HepG2 (cell line): ENCODE measurements at regions not wholly inside any gene's neighbourhood (a gene's known extent, or its start where the extent isn't known, plus 50 kb on each side); places are given as distances from the start of the nearest gene placed in this dataset.
A peak's percentile ranks its signal among the peaks of the same experiment; 100 is the strongest.

Experiments used
- ARID2 ChIP-seq: sonication (generic); formaldehyde crosslinking; IDR thresholded peaks from 2 replicates; pipeline ENCODE4 v1.8.1; 2022; ENCODE audit warnings: mild to moderate bottlenecking, missing genetic modification reagents, borderline replicate concordance
- NRL ChIP-seq: sonication (generic); formaldehyde crosslinking; IDR thresholded peaks from 2 replicates; pipeline ENCODE4 v1.5.0; 2020; ENCODE audit warnings: missing genetic modification reagents, mild to moderate bottlenecking, moderate library complexity, borderline replicate concordance
- SKI ChIP-seq: fragments of 450-650 bp; IDR thresholded peaks from one replicate; pipeline ENCODE4 v1.6.1; 2018; ENCODE audit warnings: mild to moderate bottlenecking; ENCODE audit not compliant: partially characterized antibody
- SOX13 ChIP-seq, 3 experiments: fragments of 450-650 bp in 1 of 3; sonication (generic) in 1 of 3; formaldehyde crosslinking in 1 of 3; IDR thresholded peaks in 2 of 3; conservative IDR thresholded peaks in 1 of 3; 2 replicates each; pipeline versions ENCODE4 v1.5.0 to v1.6.1; 2016 to 2020; ENCODE audit warnings: antibody characterized with exemption in 1 of 3, mild to moderate bottlenecking in 1 of 3, missing compliant biosample characterization in 1 of 3, missing genetic modification reagents in 1 of 3, moderate library complexity in 1 of 3
- SUZ12 ChIP-seq: fragments of 150-350 bp; IDR thresholded peaks from 2 replicates; pipeline ENCODE4 v1.6.1; 2014; ENCODE audit warnings: low read depth, low read length
- ZFP36L2 ChIP-seq: sonication (generic); formaldehyde crosslinking; IDR thresholded peaks from 2 replicates; pipeline ENCODE4 v1.4.0; 2020; ENCODE audit warnings: missing genetic modification reagents
- ZIK1 ChIP-seq: sonication (generic); formaldehyde crosslinking; IDR thresholded peaks from 2 replicates; pipeline ENCODE4 v1.5.0; 2020; ENCODE audit warnings: mild to moderate bottlenecking, low read depth, missing genetic modification reagents, borderline replicate concordance
- ZNF12 ChIP-seq: sonication (generic); formaldehyde crosslinking; IDR thresholded peaks from 2 replicates; pipeline ENCODE4 v1.5.0; 2020; ENCODE audit warnings: missing genetic modification reagents
- ZNF607 ChIP-seq: sonication (generic); formaldehyde crosslinking; IDR thresholded peaks from 2 replicates; pipeline ENCODE4 v1.5.1; 2020; ENCODE audit warnings: missing genetic modification reagents, mild to moderate bottlenecking, borderline replicate concordance
- ZNF747 ChIP-seq: sonication (generic); formaldehyde crosslinking; IDR thresholded peaks from 2 replicates; pipeline ENCODE4 v1.8.1; 2023; ENCODE audit warnings: missing genetic modification reagents, mild to moderate bottlenecking, borderline replicate concordance
- ZSCAN31 ChIP-seq: sonication (generic); formaldehyde crosslinking; IDR thresholded peaks from 2 replicates; pipeline ENCODE4 v1.5.0; 2020; ENCODE audit warnings: low read depth, mild to moderate bottlenecking, missing genetic modification reagents
- TF ChIP-seq, protein P1 (sequence below): sonication (generic); formaldehyde crosslinking; IDR thresholded peaks from 2 replicates; pipeline ENCODE4 v1.5.0; 2020; ENCODE audit warnings: missing genetic modification reagents
- TF ChIP-seq, protein P2 (sequence below): sonication (generic); formaldehyde crosslinking; IDR thresholded peaks from 2 replicates; pipeline ENCODE4 v1.4.0; 2020; ENCODE audit warnings: missing genetic modification reagents, mild to moderate bottlenecking, borderline replicate concordance
- TF ChIP-seq, protein P3 (sequence below): sonication (generic); formaldehyde crosslinking; IDR thresholded peaks from 2 replicates; pipeline ENCODE4 v1.5.0; 2020; ENCODE audit warnings: missing genetic modification reagents
- TF ChIP-seq, protein P4 (sequence below): sonication (generic); formaldehyde crosslinking; IDR thresholded peaks from 2 replicates; pipeline ENCODE4 v1.5.1; 2020; ENCODE audit warnings: missing genetic modification reagents, mild to moderate bottlenecking, borderline replicate concordance
- TF ChIP-seq, protein P5 (sequence below): IDR thresholded peaks from 2 replicates; pipeline ENCODE4 v1.4.0; 2020; ENCODE audit warnings: mild to moderate bottlenecking, missing genetic modification reagents
- TF ChIP-seq, protein P6 (sequence below): sonication (generic); formaldehyde crosslinking; IDR thresholded peaks from 2 replicates; pipeline ENCODE4 v1.5.1; 2020; ENCODE audit warnings: missing genetic modification reagents, mild to moderate bottlenecking, borderline replicate concordance

DNA sequence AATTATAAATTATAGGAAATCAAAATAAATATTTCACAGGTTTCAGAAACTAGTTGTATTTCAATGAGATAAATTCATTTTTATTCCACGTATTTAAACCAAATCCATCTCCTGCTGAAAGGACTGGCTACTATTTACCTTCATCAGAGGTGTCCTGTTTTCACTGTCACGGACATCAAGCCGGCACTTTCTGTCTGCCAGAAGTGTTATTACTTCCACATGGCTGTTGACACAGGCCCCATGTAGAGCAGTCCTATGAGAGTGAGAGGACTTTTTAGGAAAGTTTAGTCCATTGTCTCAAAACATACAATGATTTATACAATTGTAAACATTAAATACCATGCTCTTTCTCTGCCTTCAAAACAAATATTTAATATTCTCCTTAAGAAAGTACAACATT, 100.4 kb upstream of the ACBD5 start (continued):
- TF ChIP-seq, protein P1, sequence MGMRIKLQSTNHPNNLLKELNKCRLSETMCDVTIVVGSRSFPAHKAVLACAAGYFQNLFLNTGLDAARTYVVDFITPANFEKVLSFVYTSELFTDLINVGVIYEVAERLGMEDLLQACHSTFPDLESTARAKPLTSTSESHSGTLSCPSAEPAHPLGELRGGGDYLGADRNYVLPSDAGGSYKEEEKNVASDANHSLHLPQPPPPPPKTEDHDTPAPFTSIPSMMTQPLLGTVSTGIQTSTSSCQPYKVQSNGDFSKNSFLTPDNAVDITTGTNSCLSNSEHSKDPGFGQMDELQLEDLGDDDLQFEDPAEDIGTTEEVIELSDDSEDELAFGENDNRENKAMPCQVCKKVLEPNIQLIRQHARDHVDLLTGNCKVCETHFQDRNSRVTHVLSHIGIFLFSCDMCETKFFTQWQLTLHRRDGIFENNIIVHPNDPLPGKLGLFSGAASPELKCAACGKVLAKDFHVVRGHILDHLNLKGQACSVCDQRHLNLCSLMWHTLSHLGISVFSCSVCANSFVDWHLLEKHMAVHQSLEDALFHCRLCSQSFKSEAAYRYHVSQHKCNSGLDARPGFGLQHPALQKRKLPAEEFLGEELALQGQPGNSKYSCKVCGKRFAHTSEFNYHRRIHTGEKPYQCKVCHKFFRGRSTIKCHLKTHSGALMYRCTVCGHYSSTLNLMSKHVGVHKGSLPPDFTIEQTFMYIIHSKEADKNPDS (CRISPR knock-in tag) = no peak
- no peak for TF ChIP-seq ZIK1 (CRISPR knock-in tag)
- no peak for TF ChIP-seq ZNF12 (CRISPR knock-in tag)
- TF ChIP-seq, protein P2, sequence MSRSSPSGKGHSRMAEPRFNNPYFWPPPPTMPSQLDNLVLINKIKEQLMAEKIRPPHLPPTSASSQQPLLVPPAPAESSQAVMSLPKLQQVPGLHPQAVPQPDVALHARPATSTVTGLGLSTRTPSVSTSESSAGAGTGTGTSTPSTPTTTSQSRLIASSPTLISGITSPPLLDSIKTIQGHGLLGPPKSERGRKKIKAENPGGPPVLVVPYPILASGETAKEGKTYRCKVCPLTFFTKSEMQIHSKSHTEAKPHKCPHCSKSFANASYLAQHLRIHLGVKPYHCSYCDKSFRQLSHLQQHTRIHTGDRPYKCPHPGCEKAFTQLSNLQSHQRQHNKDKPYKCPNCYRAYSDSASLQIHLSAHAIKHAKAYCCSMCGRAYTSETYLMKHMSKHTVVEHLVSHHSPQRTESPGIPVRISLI (CRISPR knock-in tag) = no peak
- no peak for TF ChIP-seq ZFP36L2 (CRISPR knock-in tag)
- peak; percentile 41 for TF ChIP-seq SKI
- TF ChIP-seq, protein P3, sequence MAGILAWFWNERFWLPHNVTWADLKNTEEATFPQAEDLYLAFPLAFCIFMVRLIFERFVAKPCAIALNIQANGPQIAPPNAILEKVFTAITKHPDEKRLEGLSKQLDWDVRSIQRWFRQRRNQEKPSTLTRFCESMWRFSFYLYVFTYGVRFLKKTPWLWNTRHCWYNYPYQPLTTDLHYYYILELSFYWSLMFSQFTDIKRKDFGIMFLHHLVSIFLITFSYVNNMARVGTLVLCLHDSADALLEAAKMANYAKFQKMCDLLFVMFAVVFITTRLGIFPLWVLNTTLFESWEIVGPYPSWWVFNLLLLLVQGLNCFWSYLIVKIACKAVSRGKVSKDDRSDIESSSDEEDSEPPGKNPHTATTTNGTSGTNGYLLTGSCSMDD = no peak
- no peak for TF ChIP-seq ZSCAN31 (CRISPR knock-in tag)
- 0 out of 2 replicates have a peak, but pooled peaks have one; percentile 23 for TF ChIP-seq SOX13 (IDR thresholded peaks at IDR 0.05)
- peak in 1 of 2 experiments; percentile 74; a peak in 2 of 4 replicates for TF ChIP-seq SOX13 (CRISPR knock-in tag; conservative IDR thresholded peaks at IDR 0.05 in 1 of 2, IDR thresholded peaks at IDR 0.05 in 1 of 2)
- no peak for TF ChIP-seq NRL (CRISPR knock-in tag)
- TF ChIP-seq, protein P4, sequence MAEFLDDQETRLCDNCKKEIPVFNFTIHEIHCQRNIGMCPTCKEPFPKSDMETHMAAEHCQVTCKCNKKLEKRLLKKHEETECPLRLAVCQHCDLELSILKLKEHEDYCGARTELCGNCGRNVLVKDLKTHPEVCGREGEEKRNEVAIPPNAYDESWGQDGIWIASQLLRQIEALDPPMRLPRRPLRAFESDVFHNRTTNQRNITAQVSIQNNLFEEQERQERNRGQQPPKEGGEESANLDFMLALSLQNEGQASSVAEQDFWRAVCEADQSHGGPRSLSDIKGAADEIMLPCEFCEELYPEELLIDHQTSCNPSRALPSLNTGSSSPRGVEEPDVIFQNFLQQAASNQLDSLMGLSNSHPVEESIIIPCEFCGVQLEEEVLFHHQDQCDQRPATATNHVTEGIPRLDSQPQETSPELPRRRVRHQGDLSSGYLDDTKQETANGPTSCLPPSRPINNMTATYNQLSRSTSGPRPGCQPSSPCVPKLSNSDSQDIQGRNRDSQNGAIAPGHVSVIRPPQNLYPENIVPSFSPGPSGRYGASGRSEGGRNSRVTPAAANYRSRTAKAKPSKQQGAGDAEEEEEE (CRISPR knock-in tag) = no peak
- TF ChIP-seq, protein P5, sequence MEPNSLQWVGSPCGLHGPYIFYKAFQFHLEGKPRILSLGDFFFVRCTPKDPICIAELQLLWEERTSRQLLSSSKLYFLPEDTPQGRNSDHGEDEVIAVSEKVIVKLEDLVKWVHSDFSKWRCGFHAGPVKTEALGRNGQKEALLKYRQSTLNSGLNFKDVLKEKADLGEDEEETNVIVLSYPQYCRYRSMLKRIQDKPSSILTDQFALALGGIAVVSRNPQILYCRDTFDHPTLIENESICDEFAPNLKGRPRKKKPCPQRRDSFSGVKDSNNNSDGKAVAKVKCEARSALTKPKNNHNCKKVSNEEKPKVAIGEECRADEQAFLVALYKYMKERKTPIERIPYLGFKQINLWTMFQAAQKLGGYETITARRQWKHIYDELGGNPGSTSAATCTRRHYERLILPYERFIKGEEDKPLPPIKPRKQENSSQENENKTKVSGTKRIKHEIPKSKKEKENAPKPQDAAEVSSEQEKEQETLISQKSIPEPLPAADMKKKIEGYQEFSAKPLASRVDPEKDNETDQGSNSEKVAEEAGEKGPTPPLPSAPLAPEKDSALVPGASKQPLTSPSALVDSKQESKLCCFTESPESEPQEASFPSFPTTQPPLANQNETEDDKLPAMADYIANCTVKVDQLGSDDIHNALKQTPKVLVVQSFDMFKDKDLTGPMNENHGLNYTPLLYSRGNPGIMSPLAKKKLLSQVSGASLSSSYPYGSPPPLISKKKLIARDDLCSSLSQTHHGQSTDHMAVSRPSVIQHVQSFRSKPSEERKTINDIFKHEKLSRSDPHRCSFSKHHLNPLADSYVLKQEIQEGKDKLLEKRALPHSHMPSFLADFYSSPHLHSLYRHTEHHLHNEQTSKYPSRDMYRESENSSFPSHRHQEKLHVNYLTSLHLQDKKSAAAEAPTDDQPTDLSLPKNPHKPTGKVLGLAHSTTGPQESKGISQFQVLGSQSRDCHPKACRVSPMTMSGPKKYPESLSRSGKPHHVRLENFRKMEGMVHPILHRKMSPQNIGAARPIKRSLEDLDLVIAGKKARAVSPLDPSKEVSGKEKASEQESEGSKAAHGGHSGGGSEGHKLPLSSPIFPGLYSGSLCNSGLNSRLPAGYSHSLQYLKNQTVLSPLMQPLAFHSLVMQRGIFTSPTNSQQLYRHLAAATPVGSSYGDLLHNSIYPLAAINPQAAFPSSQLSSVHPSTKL (CRISPR knock-in tag) = peak; percentile 46
- no peak for TF ChIP-seq ZNF747 (CRISPR knock-in tag)
- TF ChIP-seq, protein P6, sequence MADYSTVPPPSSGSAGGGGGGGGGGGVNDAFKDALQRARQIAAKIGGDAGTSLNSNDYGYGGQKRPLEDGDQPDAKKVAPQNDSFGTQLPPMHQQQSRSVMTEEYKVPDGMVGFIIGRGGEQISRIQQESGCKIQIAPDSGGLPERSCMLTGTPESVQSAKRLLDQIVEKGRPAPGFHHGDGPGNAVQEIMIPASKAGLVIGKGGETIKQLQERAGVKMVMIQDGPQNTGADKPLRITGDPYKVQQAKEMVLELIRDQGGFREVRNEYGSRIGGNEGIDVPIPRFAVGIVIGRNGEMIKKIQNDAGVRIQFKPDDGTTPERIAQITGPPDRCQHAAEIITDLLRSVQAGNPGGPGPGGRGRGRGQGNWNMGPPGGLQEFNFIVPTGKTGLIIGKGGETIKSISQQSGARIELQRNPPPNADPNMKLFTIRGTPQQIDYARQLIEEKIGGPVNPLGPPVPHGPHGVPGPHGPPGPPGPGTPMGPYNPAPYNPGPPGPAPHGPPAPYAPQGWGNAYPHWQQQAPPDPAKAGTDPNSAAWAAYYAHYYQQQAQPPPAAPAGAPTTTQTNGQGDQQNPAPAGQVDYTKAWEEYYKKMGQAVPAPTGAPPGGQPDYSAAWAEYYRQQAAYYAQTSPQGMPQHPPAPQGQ = no peak
- no peak for TF ChIP-seq SUZ12
- no peak for TF ChIP-seq ARID2 (CRISPR knock-in tag)
- TF ChIP-seq ZNF607 = no peak
